ENCODE measurements at regions not wholly inside any gene's neighbourhood (a gene's known extent, or its start where the extent isn't known, plus 50 kb on each side); places are given as distances from the start of the nearest gene placed in this dataset.

DNA sequence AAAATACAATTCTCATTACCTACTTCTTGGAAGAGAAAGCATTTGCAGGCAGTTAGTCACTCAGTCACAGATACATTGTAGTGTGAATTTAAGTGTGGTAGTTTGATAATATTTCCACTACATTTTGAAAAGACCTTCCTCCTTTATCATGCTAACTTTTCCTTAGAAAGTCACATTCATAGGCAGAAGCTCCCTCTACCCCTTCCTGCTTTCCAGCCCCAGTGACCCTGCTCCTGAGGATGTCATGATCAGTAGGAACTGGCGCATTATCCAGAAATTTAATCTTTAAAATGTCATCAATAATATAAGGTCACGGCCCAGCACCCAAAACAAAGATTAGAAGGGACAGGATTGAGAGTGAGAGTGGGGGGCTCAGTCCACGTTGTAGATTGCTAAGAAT, 707.4 kb upstream of the STXBP6 start:
- intact Hi-C loops (cut with DNase I; ENCODE audit: low total_unique reads) = no loop called here
- 67 to 87% (median 79%) methylated on average over 3 of the region's 3 CpGs for WGBS, 5 donors
- Histone ChIP-seq H3K27ac (no peak overlapping the region), H3K9me3 (no peaks in the 10 kb centered on the region), H3K4me1 (no peaks in the 10 kb centered on the region), H3K36me3 (no peaks in the 10 kb centered on the region), H3K4me3 (no peak overlapping the region), H3K27me3 (replicated peaks in 1 of 7) (no peaks in the 10 kb centered on the region)
- no peak for TF ChIP-seq POLR2AphosphoS5 (IDR thresholded peaks at IDR 0.05)
- TF ChIP-seq, protein P1, sequence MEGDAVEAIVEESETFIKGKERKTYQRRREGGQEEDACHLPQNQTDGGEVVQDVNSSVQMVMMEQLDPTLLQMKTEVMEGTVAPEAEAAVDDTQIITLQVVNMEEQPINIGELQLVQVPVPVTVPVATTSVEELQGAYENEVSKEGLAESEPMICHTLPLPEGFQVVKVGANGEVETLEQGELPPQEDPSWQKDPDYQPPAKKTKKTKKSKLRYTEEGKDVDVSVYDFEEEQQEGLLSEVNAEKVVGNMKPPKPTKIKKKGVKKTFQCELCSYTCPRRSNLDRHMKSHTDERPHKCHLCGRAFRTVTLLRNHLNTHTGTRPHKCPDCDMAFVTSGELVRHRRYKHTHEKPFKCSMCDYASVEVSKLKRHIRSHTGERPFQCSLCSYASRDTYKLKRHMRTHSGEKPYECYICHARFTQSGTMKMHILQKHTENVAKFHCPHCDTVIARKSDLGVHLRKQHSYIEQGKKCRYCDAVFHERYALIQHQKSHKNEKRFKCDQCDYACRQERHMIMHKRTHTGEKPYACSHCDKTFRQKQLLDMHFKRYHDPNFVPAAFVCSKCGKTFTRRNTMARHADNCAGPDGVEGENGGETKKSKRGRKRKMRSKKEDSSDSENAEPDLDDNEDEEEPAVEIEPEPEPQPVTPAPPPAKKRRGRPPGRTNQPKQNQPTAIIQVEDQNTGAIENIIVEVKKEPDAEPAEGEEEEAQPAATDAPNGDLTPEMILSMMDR (IDR thresholded peaks at IDR 0.05 in 8 of 11, conservative IDR thresholded peaks at IDR 0.05 in 3 of 11) = no peak
- TF ChIP-seq POLR2A (IDR thresholded peaks at IDR 0.05) = no peak
- DNase-seq = no peak

DNA sequence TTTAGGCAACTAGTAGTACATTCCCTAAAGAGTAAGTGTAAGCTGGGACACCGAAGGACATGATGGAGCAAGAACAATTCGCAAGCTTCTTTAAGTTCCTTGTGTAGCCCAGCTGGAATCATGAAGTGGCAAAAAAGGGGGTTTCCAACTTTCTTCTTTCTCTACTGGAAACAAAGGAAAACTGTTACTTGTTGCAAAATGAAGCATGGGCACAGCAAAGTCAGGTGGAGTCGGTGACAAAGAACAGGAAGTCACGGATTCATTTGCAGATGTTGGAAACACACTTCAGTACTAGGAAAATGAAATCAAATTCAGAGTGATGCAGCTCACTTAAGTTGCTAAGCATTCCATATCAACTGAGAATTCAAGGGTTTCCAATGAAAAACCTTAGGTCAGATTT, 706.9 kb upstream of the STXBP6 start:
- Histone ChIP-seq H3K36me3 (no peaks in the 10 kb centered on the region), H3K4me1 (no peaks in the 10 kb centered on the region), H3K27ac (no peak overlapping the region), H3K4me3 (no peak overlapping the region), H3K9me3 (no peaks in the 10 kb centered on the region), H3K27me3 (replicated peaks in 1 of 7) (no peaks in the 10 kb centered on the region)
- DNase-seq = no peak
- intact Hi-C loops (cut with DNase I; ENCODE audit: low total_unique reads) = no loop called here
- WGBS, 5 donors = 68 to 78% (median 72%) methylated on average over 4 of the region's 4 CpGs
- TF ChIP-seq, protein P1 (IDR thresholded peaks at IDR 0.05 in 8 of 11, conservative IDR thresholded peaks at IDR 0.05 in 3 of 11) = no peak
- TF ChIP-seq POLR2AphosphoS5 (IDR thresholded peaks at IDR 0.05) = no peak
- no peak for TF ChIP-seq POLR2A (IDR thresholded peaks at IDR 0.05)

DNA sequence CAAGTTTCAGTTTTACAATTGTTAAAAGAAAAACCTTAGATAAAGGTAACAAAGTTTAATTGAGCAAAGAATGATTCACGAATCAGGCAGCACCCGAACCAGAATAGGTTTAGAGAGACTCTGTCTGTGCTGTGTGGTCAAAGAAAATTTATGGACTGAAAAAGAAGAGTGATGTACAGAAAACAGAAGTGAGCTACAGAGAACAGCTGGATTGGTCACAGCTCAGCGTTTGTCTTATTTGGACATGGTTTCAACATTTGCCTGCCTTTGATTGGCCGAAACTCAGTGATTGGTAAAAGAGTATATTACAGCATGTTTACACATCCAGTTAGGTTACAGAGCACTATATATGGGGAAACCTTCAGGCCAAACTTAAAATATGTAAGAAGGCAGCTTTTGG, 703.2 kb upstream of the STXBP6 start:
- 37 to 49% (median 39%) methylated on average over 4 of the region's 4 CpGs for WGBS, 5 donors
- H3K9me3 ChIP-seq = peaks cover 0 to 5% (median 0%) of the 10 kb centered on the region in 8 donors
- no peak overlapping the region for H3K4me3 ChIP-seq
- H3K27me3 ChIP-seq (replicated peaks in 1 of 7) = no peaks in the 10 kb centered on the region
- TF ChIP-seq POLR2AphosphoS5 (IDR thresholded peaks at IDR 0.05) (no peak), POLR2A (IDR thresholded peaks at IDR 0.05) (no peak)
- TF ChIP-seq, protein P1 (IDR thresholded peaks at IDR 0.05 in 8 of 11, conservative IDR thresholded peaks at IDR 0.05 in 3 of 11) = no peak
- no peaks in the 10 kb centered on the region for H3K36me3 ChIP-seq
- intact Hi-C loops (cut with DNase I; ENCODE audit: low total_unique reads) = no loop called here
- no peaks in the 10 kb centered on the region for H3K4me1 ChIP-seq
- DNase-seq = no peak
- H3K27ac ChIP-seq = no peak overlapping the region

DNA sequence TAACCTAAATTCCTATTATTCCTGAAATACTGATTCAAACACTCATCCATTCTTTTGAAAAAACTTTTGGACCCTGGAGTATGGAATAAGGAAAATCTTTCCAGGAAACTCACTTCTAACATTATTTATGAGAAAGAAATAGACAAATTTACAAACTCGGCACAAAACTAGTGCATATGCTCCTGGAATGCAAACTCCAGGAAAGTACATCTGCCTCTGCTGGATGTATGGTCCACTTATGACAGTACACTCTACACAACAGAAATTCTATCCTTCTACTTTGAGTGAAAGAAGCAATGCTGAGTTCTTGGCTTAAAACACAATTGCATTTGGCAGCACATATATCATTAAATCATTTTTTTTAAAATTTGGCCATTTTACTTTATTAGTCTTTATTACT, 700.5 kb upstream of the STXBP6 start:
- intact Hi-C loops (cut with DNase I; ENCODE audit: low total_unique reads) = no loop called here
- 85 to 97% (median 91%) methylated on average over 1 of the region's 1 CpG for WGBS, 5 donors
- Histone ChIP-seq H3K4me1 (no peaks in the 10 kb centered on the region), H3K4me3 (no peak overlapping the region), H3K27ac (no peak overlapping the region), H3K36me3 (no peaks in the 10 kb centered on the region), H3K9me3 (peaks cover 0 to 5% (median 0%) of the 10 kb centered on the region in 8 donors), H3K27me3 (replicated peaks in 1 of 7) (no peaks in the 10 kb centered on the region)
- DNase-seq = no peak
- TF ChIP-seq POLR2A (IDR thresholded peaks at IDR 0.05) = no peak

Small RNA genes in the stretch of these regions (small RNA-seq; reads per million reads assigned to genes)
- 0 to 0.06 (median 0) reads per million in 4 donors for gene RF00440
